VCaP (cell line): ENCODE measurements at regions not wholly inside any gene's neighbourhood (a gene's known extent, or its start where the extent isn't known, plus 50 kb on each side); places are given as distances from the start of the nearest gene placed in this dataset.

Source experiments
- H3K27ac ChIP-seq: fragments of 450-650 bp; 2 replicates; pipeline ENCODE4 v1.5.1; 2017
- CTCF ChIP-seq: fragments of 450-650 bp; conservative IDR thresholded peaks from 2 replicates; pipeline ENCODE4 v1.5.1; 2017; ENCODE audit warnings: mild to moderate bottlenecking, moderate library complexity

GRCh38 chr2:149885946-149886345 lies 298.4 kb upstream of the MMADHC start:
- H3K27ac ChIP-seq, result no peak overlapping the region
- no peak for TF ChIP-seq CTCF

GRCh38 chr2:149885468-149885867 lies 297.9 kb upstream of the MMADHC start:
- H3K27ac ChIP-seq, result no peak overlapping the region
- TF ChIP-seq CTCF, result no peak

GRCh38 chr2:149884871-149885270 lies 297.3 kb upstream of the MMADHC start:
- no peak for TF ChIP-seq CTCF
- no peak overlapping the region for H3K27ac ChIP-seq

GRCh38 chr2:149877913-149878312 lies 290.3 kb upstream of the MMADHC start:
- no peak for TF ChIP-seq CTCF
- H3K27ac ChIP-seq, result no peak overlapping the region

GRCh38 chr2:149877074-149877473 lies 289.5 kb upstream of the MMADHC start:
- no peak overlapping the region for H3K27ac ChIP-seq
- no peak for TF ChIP-seq CTCF

- TF ChIP-seq CTCF, result no peak
- H3K27ac ChIP-seq, result no peak overlapping the region
Observed at GRCh38 chr2:149873936-149874335, 286.4 kb upstream of the MMADHC start.

GRCh38 chr2:149872638-149873150 lies 285.1 kb upstream of the MMADHC start:
- H3K27ac ChIP-seq, result no peak overlapping the region
- TF ChIP-seq CTCF, result no peak
